SU-DHL-6 (cell line): ENCODE measurements at regions not wholly inside any gene's neighbourhood (a gene's known extent, or its start where the extent isn't known, plus 50 kb on each side); places are given as distances from the start of the nearest gene placed in this dataset.

ENCODE experiments used
- EZH2phosphoT487 ChIP-seq: fragments of 200-600 bp; sonication (generic), shearing (Covaris generic); conservative IDR thresholded peaks from 2 replicates; pipeline ENCODE4 v1.6.1; 2018; ENCODE audit warnings: mild to moderate bottlenecking, antibody characterized with exemption, low read length, moderate library complexity, mixed read lengths
- TF ChIP-seq, protein P1 (sequence below): fragments of 200-600 bp; sonication (generic); IDR thresholded peaks from one replicate; pipeline ENCODE4 v1.5.1; 2017; ENCODE audit warnings: antibody characterized with exemption, mild to moderate bottlenecking, low read length, moderate library complexity; ENCODE audit not compliant: insufficient read depth, poor library complexity, severe bottlenecking

DNA sequence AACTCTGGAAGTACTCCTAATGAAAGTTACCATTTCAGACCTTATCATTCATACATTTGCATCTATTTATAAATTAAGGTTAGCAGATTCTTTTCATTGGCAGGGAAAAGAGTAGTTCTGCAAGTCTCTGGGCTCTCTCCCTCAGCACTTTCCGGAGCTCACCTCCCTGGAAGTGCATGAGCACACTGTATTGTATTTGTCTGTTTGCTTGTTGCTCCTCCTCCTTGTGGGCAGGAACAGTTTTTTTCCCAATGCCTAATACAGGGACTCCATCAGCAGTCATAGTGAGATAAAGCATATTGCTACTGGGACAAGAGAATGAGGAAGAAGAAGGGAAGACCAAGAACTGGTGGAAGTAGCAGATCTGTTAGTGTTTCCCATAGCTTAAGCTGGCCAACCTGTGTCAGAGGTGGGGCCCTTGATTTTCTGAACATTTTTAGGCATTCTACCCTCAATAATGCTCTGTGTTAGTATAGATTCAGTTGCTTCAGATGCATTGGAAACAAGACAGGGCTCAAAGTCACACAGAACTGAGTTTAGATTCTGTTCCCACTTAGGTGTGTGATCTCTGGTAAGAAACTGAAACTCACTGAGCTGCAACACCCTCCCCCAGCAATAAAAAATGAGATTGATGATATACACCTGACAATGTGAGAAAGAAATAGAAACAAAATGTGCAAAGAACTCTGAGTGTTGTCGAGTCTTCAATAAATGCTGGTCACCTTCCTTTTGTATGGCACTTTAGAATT is 407.8 kb downstream of the TUSC7 start:
- TF ChIP-seq, protein P1, sequence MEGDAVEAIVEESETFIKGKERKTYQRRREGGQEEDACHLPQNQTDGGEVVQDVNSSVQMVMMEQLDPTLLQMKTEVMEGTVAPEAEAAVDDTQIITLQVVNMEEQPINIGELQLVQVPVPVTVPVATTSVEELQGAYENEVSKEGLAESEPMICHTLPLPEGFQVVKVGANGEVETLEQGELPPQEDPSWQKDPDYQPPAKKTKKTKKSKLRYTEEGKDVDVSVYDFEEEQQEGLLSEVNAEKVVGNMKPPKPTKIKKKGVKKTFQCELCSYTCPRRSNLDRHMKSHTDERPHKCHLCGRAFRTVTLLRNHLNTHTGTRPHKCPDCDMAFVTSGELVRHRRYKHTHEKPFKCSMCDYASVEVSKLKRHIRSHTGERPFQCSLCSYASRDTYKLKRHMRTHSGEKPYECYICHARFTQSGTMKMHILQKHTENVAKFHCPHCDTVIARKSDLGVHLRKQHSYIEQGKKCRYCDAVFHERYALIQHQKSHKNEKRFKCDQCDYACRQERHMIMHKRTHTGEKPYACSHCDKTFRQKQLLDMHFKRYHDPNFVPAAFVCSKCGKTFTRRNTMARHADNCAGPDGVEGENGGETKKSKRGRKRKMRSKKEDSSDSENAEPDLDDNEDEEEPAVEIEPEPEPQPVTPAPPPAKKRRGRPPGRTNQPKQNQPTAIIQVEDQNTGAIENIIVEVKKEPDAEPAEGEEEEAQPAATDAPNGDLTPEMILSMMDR: no peak
- TF ChIP-seq EZH2phosphoT487: no peak
